GM06990 (cell line): ENCODE measurements at regions not wholly inside any gene's neighbourhood (a gene's known extent, or its start where the extent isn't known, plus 50 kb on each side); places are given as distances from the start of the nearest gene placed in this dataset.

Experiments used
- DNase-seq: peaks from one replicate; pipeline ENCODE4 v3.0.0-alpha.2; 2011; ENCODE audit not compliant: insufficient read length; ENCODE audit errors: extremely low read depth
- H3K27me3 ChIP-seq: replicated peaks from 2 replicates; pipeline ENCODE4 v1.6.0; 2011; ENCODE audit warnings: low read length; ENCODE audit not compliant: control insufficient read depth, insufficient read depth
- H3K36me3 ChIP-seq: 2 replicates; pipeline ENCODE4 v1.5.1; 2011; ENCODE audit warnings: low read length; ENCODE audit not compliant: control insufficient read depth, insufficient read depth
- H3K4me3 ChIP-seq: replicated peaks from 2 replicates; pipeline ENCODE4 v1.5.1; 2011; ENCODE audit warnings: low read depth, mild to moderate bottlenecking, control low read depth, low read length
- TF ChIP-seq, protein P1 (sequence below): IDR thresholded peaks from 2 replicates; pipeline ENCODE4 v1.5.1; 2011; ENCODE audit warnings: low read length, control low read depth, mild to moderate bottlenecking, inconsistent platforms; ENCODE audit not compliant: insufficient read depth, poor library complexity, severe bottlenecking

DNA sequence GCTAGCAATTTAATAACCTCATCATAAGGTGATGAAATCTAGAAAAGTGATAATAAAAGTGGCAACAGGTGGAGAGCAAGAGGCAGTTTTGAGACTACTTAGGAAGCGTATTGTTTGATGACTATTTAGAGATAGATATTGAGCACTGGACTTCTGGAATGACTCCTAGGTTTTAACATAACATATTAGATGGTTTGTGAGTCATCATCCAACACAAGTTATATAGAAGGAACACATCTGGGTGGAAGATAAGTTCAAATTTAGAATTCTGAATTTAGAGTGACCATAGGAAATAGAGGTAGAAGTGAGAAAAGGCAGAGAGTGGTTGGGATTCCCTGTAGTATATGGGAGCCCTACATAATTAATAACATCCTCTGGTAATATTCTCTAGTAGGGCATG lies 282.8 kb upstream of the ALCAM start:
- H3K36me3 ChIP-seq, result no peaks in the 10 kb centered on the region
- H3K27me3 ChIP-seq, result no peaks in the 10 kb centered on the region
- H3K4me3 ChIP-seq, result no peak overlapping the region
- TF ChIP-seq, protein P1, sequence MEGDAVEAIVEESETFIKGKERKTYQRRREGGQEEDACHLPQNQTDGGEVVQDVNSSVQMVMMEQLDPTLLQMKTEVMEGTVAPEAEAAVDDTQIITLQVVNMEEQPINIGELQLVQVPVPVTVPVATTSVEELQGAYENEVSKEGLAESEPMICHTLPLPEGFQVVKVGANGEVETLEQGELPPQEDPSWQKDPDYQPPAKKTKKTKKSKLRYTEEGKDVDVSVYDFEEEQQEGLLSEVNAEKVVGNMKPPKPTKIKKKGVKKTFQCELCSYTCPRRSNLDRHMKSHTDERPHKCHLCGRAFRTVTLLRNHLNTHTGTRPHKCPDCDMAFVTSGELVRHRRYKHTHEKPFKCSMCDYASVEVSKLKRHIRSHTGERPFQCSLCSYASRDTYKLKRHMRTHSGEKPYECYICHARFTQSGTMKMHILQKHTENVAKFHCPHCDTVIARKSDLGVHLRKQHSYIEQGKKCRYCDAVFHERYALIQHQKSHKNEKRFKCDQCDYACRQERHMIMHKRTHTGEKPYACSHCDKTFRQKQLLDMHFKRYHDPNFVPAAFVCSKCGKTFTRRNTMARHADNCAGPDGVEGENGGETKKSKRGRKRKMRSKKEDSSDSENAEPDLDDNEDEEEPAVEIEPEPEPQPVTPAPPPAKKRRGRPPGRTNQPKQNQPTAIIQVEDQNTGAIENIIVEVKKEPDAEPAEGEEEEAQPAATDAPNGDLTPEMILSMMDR, result no peak
- DNase-seq, result no peak

DNA sequence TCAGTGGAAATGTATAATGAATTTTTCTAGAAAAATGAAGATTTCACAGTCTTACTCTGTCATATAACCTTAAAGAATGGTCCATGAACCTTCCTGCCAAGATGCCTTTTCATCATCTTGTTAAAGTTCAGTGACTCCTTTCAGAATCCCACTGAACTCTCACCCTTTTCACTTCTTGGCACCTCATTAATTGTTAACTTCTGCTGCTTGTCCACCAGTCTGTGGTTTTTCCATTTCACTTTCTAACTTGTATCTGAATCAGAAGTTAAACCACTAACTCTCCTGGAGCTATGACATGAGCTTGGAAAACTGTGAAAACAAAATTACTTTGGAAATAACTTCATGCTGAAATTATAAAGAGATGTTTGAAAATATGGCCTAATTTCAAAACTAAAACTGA lies 281.2 kb upstream of the ALCAM start:
- H3K4me3 ChIP-seq, result no peak overlapping the region
- no peaks in the 10 kb centered on the region for H3K27me3 ChIP-seq
- DNase-seq, result no peak
- no peaks in the 10 kb centered on the region for H3K36me3 ChIP-seq
- TF ChIP-seq, protein P1, result no peak

DNA sequence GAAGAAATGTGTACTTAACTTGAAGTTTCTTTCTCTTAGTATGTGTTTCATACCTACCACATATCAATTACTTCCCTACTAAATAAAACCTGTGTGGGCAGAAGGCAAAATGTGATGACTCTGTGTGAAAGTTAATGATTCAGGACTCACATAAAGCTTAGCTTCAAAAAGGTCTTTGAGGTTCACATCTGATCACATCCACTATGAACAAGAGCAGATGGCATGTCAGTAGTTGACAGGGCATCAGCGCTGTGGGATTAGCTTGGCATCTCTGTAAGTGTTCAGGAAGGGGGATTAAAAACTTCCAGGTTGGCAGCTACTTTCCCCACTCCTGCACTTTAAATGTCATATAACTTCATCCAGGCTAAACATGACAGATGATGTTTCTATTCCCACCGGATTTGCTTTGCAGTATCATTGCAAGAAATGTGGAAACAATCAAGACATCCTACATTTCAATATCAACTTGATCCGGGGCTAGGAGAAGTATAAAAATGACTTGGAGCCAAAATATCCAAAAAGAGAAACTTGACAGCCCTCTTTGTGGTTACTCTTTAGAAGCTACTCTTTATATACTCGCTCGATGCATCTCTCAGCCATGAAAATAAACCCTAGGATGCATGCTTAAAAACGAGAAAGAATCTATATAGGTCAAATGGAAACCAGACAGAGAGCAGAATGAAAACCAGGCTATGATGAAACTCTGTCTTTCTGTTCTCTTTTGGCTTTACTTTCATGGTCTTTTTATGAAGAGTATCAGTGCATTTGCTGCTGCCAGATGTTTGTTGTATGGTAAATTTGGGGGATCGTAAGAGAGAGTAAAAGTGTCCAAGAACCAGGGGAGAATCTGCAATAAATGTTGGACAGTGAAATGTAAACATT lies 273.1 kb upstream of the ALCAM start:
- Histone ChIP-seq H3K4me3 (no peak overlapping the region), H3K27me3 (no peaks in the 10 kb centered on the region), H3K36me3 (no peaks in the 10 kb centered on the region)
- TF ChIP-seq, protein P1, result no peak
- no peak for DNase-seq

DNA sequence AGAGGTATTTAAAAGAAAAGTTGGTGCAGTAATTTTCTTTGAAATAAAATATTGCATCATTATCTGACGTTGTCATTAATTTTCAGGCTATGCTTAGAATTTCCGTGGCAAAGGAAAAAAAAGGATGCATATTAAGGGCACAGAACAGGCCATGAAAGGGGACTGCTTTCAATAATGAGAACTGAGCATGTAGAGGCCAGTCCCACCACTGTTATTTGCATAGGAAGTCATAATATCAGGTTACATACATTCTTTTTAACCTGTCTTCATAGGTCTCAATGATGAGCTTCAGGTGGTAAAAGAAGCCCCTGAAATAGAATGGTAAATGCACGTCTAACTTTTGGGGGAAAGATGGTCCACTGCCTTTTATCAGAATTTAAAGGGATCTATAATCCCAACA lies 272.1 kb upstream of the ALCAM start:
- H3K27me3 ChIP-seq, result no peaks in the 10 kb centered on the region
- no peak for DNase-seq
- H3K36me3 ChIP-seq, result no peaks in the 10 kb centered on the region
- TF ChIP-seq, protein P1, result no peak
- H3K4me3 ChIP-seq, result no peak overlapping the region

DNA sequence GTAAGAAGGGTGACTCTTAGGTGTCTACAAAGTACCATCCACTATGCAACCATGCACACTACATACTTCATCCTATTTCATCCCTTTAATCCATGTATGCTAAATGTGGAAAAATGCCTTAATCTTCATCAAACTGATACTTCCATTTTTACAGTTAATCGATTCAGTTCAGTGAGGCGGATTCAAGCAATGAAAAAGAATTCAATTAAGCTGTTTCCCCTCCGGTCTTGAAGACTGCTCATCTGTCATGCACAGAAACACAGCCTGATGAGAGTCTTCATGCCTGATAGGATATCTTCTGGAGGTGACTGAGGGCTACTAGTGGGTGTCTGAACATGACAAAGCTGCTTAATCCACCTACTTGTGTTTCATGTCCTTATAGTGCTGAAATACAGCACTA lies 270.6 kb upstream of the ALCAM start:
- no peaks in the 10 kb centered on the region for H3K36me3 ChIP-seq
- no peak overlapping the region for H3K4me3 ChIP-seq
- TF ChIP-seq, protein P1, result no peak
- no peak for DNase-seq
- H3K27me3 ChIP-seq, result no peaks in the 10 kb centered on the region
